GM21528 (cell line): ENCODE measurements at regions not wholly inside any gene's neighbourhood (a gene's known extent, or its start where the extent isn't known, plus 50 kb on each side); places are given as distances from the start of the nearest gene placed in this dataset.

Source experiments
- ATAC-seq: cut with Tn5 transposase; IDR thresholded peaks from one replicate; pipeline ENCODE4 v1.9.1; 2021; ENCODE audit warnings: mild to moderate bottlenecking, moderate library complexity; ENCODE audit not compliant: unreplicated experiment, low FRiP score

- no peak for ATAC-seq
Measured at GRCh38 chr10:120701381-120701780, 149.8 kb upstream of the WDR11 start.

- ATAC-seq, result no peak
Measured at GRCh38 chr10:120702032-120702431, 149.1 kb upstream of the WDR11 start.

DNA sequence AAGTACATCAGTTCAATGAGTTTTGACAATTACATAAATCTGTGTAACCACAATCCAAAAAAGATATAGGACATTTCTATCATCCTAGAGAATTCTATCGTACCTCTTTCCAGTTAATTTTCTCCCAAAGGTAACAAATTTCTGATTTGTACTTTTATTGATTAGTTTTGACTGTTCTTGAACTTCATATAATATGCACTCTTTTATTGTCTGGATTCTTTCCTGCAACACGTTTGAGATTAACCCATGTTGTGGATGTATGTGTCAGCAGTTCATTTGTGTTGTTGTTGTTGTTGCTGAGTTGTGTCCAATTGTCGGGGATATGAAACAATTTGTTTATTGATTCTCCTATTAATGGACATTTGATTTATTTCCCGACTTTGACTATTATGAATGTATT is 145.9 kb upstream of the WDR11 start:
- no peak for ATAC-seq

DNA sequence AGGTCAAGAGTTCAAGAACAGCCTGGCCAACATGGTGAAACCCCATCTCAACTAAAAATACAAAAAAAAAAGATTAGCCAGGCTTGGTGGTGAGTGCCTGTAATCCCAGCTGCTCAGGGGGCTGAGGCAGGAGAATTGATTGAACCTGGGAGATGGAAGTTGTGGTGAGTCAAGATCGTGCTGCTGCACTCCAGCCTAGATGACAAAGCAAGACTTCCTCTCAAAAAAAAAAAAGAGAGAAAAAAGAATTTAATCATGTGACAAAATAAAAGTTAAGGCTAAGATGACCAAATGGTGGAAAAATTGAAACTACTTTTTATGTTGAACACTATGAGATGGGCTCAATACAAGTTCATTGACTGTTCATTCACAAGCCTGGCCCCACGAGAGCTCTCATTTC is 141.1 kb upstream of the WDR11 start:
- ATAC-seq, result no peak

DNA sequence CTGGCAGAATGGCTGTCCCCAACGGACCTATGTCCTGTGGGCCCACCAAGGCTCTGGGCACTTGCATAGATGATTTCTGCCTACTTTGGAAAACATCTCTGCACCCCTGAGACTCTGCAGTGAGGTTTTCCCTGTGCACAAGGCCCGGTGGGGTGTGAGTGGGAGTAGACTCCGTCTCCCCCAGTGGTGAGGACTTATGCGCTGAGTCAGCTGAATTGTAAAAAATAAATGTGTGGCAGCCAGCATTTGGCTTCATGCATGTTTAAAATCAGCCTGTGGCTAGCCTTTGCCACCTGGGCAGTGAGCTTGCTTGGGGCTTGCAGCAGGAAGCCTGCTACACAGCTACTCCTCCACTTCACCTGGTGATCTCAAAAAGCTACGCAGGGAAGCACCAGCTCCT is 139.3 kb upstream of the WDR11 start:
- ATAC-seq, result no peak

- no peak for ATAC-seq
Measured at GRCh38 chr10:120713573-120714205, 137.5 kb upstream of the WDR11 start.

GRCh38 chr10:120715171-120715570 is 136.0 kb upstream of the WDR11 start:
- no peak for ATAC-seq

GRCh38 chr10:120719333-120719732 is 131.8 kb upstream of the WDR11 start:
- no peak for ATAC-seq

DNA sequence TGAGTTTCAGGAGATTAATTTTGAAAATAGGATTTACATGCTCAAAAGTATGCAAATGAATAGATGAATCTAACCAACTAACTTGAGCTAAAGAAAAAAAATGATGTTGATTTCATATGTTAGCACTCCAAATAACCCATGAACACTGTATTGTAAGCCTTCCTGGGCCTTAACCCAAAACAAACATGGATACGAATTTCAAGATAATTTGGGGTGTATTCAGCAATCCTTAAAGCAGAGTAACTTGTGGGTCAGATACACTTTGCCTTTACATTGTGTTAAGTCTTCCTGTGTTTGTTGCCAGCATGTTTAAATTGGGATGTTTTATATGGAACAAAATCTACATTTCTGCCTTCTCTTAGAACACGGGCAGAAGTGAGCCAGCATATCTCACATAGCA is 124.2 kb upstream of the WDR11 start:
- ATAC-seq, result no peak

- ATAC-seq, result no peak
Measured at GRCh38 chr10:120729547-120729946, 121.6 kb upstream of the WDR11 start.

- no peak for ATAC-seq
Measured at GRCh38 chr10:120732067-120732466, 119.1 kb upstream of the WDR11 start.

DNA sequence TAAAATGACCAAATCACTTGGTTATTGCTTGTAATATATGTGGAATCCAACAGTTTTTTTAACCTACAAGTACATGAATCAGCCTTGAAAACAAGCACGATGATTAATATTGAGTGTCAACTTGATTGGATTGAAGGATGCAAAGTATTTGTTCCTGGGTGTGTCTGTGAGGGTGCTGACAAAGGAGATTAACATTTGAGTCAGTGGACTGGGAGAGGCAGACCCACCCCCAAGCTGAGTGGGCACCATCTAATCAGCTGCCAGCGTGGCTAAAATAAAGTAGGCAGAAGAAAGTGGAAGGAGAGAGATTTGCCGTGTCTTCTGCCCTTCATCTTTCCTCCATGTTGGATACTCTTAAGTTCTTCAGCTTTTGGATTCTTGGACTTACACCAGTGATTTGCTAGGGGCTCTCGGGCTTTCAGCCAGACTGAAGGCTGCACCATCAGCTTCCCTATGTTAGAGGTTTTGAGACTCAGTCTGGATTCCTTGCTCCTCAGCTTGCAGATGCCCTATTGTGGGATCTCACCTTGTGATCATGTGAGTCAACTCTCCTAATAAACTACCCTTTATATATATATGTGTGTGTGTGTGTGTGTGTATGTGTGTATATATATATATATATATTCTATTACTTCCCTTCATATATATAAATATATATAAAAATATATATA is 118.4 kb upstream of the WDR11 start:
- ATAC-seq, result no peak

GRCh38 chr10:120734483-120735078 is 116.6 kb upstream of the WDR11 start:
- no peak for ATAC-seq

DNA sequence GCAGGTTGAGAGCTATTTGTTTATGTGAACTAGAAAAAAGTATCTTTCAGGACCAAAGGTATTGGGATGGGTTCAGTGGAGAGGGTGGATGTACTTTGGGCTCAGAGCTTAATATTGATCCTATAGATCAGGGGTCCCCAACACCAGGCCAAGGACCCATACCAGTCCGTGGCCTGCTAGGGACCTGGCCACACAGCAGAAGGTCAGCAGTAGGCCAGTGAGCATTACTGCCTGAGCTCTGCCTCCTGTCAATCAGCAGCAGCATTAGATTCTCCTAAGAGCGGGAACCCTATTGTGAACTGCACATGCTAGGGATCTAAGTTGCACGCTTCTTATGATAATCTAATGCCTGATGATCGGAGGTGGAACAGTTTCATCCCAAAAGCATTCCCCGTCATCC is 115.8 kb upstream of the WDR11 start:
- ATAC-seq, result no peak

GRCh38 chr10:120735773-120736371 is 115.3 kb upstream of the WDR11 start:
- peak; percentile 76 for ATAC-seq

DNA sequence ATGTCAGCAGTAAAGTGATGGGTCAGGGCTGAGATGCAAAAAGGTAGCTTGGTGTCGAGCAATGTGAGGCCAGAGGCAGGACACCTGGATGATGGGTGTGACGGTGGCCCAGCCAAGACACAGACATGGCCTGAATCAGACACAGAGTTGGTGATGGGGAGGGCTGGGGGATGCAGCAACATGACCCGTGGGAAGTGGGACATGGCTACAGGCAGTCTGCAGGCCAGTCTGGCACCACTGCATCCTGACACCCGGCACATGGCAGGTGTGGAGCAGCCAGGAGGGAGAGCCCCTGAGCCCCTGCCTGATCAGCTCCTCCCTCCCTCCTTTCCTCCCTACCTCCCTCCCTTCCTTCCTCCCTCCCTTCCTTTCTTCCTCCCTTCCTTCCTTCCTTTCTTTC is 114.8 kb upstream of the WDR11 start:
- no peak for ATAC-seq

DNA sequence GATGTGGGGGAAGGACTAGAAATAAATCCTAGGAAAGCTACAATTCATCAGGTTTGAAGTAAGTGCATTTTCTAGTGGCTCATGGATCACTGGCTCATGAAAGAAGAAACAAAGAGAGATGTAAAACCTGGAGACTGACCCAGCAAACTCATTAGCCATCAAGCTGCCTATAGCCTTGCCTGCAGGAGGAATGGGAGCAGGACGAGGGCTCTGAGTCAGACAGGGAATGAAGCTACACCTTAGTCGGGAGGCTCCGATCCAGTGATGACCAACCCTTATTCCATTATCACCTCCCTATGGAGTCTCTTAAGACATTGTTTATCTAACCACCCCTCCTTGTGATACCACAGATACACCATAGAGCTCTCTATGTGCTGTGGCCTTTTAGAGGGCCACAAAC is 112.5 kb upstream of the WDR11 start:
- no peak for ATAC-seq

- no peak for ATAC-seq
Measured at GRCh38 chr10:120741396-120741795, 109.8 kb upstream of the WDR11 start.

DNA sequence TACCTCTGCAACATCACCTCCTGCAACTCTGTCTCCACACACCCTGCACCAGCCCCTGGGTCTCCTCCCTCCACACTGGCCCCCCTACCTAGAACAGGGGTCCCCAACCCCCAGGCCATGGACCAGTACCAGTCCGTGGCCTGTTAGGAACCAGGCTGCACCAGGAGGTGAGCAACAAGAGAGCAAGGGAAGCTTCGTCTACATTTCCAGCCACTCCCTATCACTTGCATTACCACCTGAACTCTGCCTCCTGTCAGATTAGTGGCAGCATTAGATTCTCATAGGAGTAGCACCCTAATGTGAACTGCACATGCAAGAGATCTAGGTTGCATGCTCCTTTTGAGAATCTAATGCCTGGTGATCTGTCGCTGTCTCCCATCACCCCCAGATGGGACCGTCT is 108.8 kb upstream of the WDR11 start:
- no peak for ATAC-seq

DNA sequence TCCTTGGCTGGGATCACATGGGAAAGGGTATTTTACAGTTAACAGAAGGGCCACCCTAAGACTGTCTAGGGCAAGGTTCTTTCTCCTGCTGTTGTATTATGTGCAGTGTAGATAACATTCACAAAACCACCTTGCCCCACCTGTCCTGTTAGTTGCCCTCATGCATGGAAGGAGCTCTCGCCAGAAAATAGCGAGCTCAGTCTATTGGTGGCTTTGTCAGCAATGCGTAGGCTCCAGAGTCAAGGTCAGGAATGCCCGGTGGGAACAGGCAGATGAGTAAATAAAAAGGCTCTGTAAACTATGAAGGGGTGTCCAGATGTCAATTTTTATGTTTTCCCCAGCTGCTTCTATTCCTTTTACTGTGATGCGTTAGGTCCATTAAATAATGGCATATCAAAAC is 107.1 kb upstream of the WDR11 start:
- ATAC-seq, result no peak

GRCh38 chr10:120746001-120746777 is 105.0 kb upstream of the WDR11 start:
- ATAC-seq, result no peak
